Keratinocyte (primary cell): ENCODE measurements at regions not wholly inside any gene's neighbourhood (a gene's known extent, or its start where the extent isn't known, plus 50 kb on each side); places are given as distances from the start of the nearest gene placed in this dataset.

Experiments used
- DNase-seq: peaks from one replicate; pipeline ENCODE4 v3.0.0-alpha.2; 2011; ENCODE audit warnings: low read depth, missing footprints, low spot score
- FAIRE-seq: peaks from 2 replicates; lab custom pipeline; 2011; peaks lifted over from hg19 to GRCh38; lab: Jason Lieb, UNC
- H2AFZ ChIP-seq: 2 replicates; pipeline ENCODE4 v1.6.0; 2012; ENCODE audit warnings: low read length, control low read depth, inconsistent platforms; ENCODE audit not compliant: control insufficient read depth
- H3K27ac ChIP-seq: 2 replicates; pipeline ENCODE4 v1.5.1; 2011; ENCODE audit warnings: low read length; ENCODE audit not compliant: control insufficient read depth, insufficient read depth
- H3K27me3 ChIP-seq: 3 replicates; pipeline ENCODE4 v1.6.0; 2011; ENCODE audit warnings: low read length; ENCODE audit not compliant: control insufficient read depth, insufficient read depth; ENCODE audit errors: extremely low read depth
- H3K36me3 ChIP-seq, 2 experiments: 2 replicates in 1 of 2; 3 replicates in 1 of 2; pipeline ENCODE4 v1.5.1; 2011; ENCODE audit warnings: low read length in 2 of 2, mild to moderate bottlenecking in 1 of 2; ENCODE audit not compliant: control insufficient read depth in 2 of 2, insufficient read depth in 2 of 2; ENCODE audit errors: extremely low read depth in 1 of 2
- H3K4me1 ChIP-seq: 3 replicates; pipeline ENCODE4 v1.5.1; 2011; ENCODE audit warnings: low read length; ENCODE audit not compliant: control insufficient read depth, insufficient read depth; ENCODE audit errors: extremely low read depth
- H3K4me2 ChIP-seq: 3 replicates; pipeline ENCODE4 v1.6.0; 2011; ENCODE audit warnings: low read depth, low read length; ENCODE audit not compliant: control insufficient read depth, insufficient read depth; ENCODE audit errors: extremely low read depth
- H3K4me3 ChIP-seq, 3 experiments: fragments of 200-600 bp in 1 of 3; sonication (generic) in 1 of 3; 2 replicates in 2 of 3; 3 replicates in 1 of 3; pipeline ENCODE4 v1.5.1; 2011 to 2016; ENCODE audit warnings: low read length in 3 of 3, mild to moderate bottlenecking in 3 of 3, control low read depth in 2 of 3, inconsistent platforms in 1 of 3, low read depth in 1 of 3, mixed read lengths in 1 of 3, mixed run types in 1 of 3, moderate library complexity in 1 of 3; ENCODE audit not compliant: control insufficient read depth in 2 of 3, insufficient read depth in 2 of 3; ENCODE audit errors: extremely low read depth in 1 of 3
- H3K79me2 ChIP-seq: 2 replicates; pipeline ENCODE4 v1.6.0; 2012; ENCODE audit warnings: low read length; ENCODE audit not compliant: control insufficient read depth, insufficient read depth
- H3K9ac ChIP-seq: 3 replicates; pipeline ENCODE4 v1.6.0; 2011; ENCODE audit warnings: low read length; ENCODE audit not compliant: control insufficient read depth, insufficient read depth; ENCODE audit errors: extremely low read depth
- H3K9me1 ChIP-seq: 3 replicates; pipeline ENCODE4 v1.6.0; 2011; ENCODE audit warnings: low read length; ENCODE audit not compliant: control insufficient read depth, insufficient read depth; ENCODE audit errors: extremely low read depth
- H3K9me3 ChIP-seq: 2 replicates; pipeline ENCODE4 v1.5.1; 2012; ENCODE audit warnings: low read depth, low read length; ENCODE audit not compliant: control insufficient read depth
- H4K20me1 ChIP-seq: 3 replicates; pipeline ENCODE4 v1.6.0; 2011; ENCODE audit warnings: low read length; ENCODE audit not compliant: control insufficient read depth, insufficient read depth; ENCODE audit errors: extremely low read depth
- CTCF ChIP-seq, 3 experiments: IDR thresholded peaks in 1 of 3; conservative IDR thresholded peaks in 1 of 3; optimal IDR thresholded peaks in 1 of 3; 2 replicates in 2 of 3; 3 replicates in 1 of 3; pipeline versions ENCODE3 to v1.5.1; 2011; ENCODE audit warnings: low read length in 3 of 3, mild to moderate bottlenecking in 3 of 3, moderate library complexity in 2 of 3, control low read depth in 1 of 3, inconsistent platforms in 1 of 3; ENCODE audit not compliant: insufficient read depth in 2 of 3; ENCODE audit errors: extremely low read depth in 1 of 3
- EZH2 ChIP-seq: IDR thresholded peaks from one replicate; pipeline ENCODE4 v1.6.1; 2012; ENCODE audit warnings: inconsistent platforms, mild to moderate bottlenecking, low read length, moderate library complexity
- dilution Hi-C: fragments of 300-500 bp; cut with MboI; formaldehyde crosslinking; loops from one replicate; pipeline ENCODE4 v1.7.0; 2020; ENCODE audit warnings: low sequenced_read_pairs; ENCODE audit not compliant: extremely low pct_ligation_motif_present

- H3K4me1 ChIP-seq, result peaks cover 52% of the 10 kb centered on the region
- no peaks in the 10 kb centered on the region for H3K36me3 ChIP-seq
- TF ChIP-seq EZH2 (no peak), CTCF (optimal IDR thresholded peaks at IDR 0.05 in 1 of 3, IDR thresholded peaks at IDR 0.05 in 1 of 3, conservative IDR thresholded peaks at IDR 0.05 in 1 of 3; ENCODE audit: extremely low read depth in 1 of 3, insufficient read depth in 2 of 3, low read length in 3 of 3) (no peak)
- no peaks in the 10 kb centered on the region for H3K79me2 ChIP-seq
- H3K9ac ChIP-seq, result peak overlapping the region; percentile 85
- H3K27ac ChIP-seq, result peak overlapping the region; percentile 98
- H3K9me1 ChIP-seq, result no peaks in the 10 kb centered on the region
- no peaks in the 10 kb centered on the region for H3K9me3 ChIP-seq
- DNase-seq (peak; percentile 83), FAIRE-seq (peak; percentile 86)
- H3K4me2 ChIP-seq, result peak overlapping the region; percentile 28
- no peaks in the 10 kb centered on the region for H4K20me1 ChIP-seq
- no peaks in the 10 kb centered on the region for H3K27me3 ChIP-seq
- H2AFZ ChIP-seq, result no peak overlapping the region
- dilution Hi-C loops, result no loop called here
- H3K4me3 ChIP-seq, result peak overlapping the region in 1 of 3 experiments; percentile 6
Observed at GRCh38 chr13:73368608-73369007, 309.8 kb downstream of the KLF5 start.

GRCh38 chr13:73367886-73368285 is 309.1 kb downstream of the KLF5 start:
- Histone ChIP-seq H2AFZ (peak overlapping the region; percentile 49), H3K79me2 (no peaks in the 10 kb centered on the region), H3K4me3 (peak overlapping the region in 2 of 3 experiments; percentile 6 to 21), H3K9me3 (no peaks in the 10 kb centered on the region), H3K4me2 (peak overlapping the region; percentile 28), H3K27ac (peak overlapping the region; percentile 98), H3K4me1 (peaks cover 51% of the 10 kb centered on the region), H3K9me1 (no peaks in the 10 kb centered on the region), H4K20me1 (no peaks in the 10 kb centered on the region), H3K27me3 (no peaks in the 10 kb centered on the region), H3K9ac (peak overlapping the region; percentile 85), H3K36me3 (no peaks in the 10 kb centered on the region)
- dilution Hi-C loops, result no loop called here
- peak; percentile 32 for FAIRE-seq
- TF ChIP-seq CTCF (optimal IDR thresholded peaks at IDR 0.05 in 1 of 3, IDR thresholded peaks at IDR 0.05 in 1 of 3, conservative IDR thresholded peaks at IDR 0.05 in 1 of 3; ENCODE audit: extremely low read depth in 1 of 3, insufficient read depth in 2 of 3, low read length in 3 of 3) (no peak), EZH2 (no peak)
- no peak for DNase-seq
